ENCODE measurements at regions not wholly inside any gene's neighbourhood (a gene's known extent, or its start where the extent isn't known, plus 50 kb on each side); places are given as distances from the start of the nearest gene placed in this dataset.

DNA sequence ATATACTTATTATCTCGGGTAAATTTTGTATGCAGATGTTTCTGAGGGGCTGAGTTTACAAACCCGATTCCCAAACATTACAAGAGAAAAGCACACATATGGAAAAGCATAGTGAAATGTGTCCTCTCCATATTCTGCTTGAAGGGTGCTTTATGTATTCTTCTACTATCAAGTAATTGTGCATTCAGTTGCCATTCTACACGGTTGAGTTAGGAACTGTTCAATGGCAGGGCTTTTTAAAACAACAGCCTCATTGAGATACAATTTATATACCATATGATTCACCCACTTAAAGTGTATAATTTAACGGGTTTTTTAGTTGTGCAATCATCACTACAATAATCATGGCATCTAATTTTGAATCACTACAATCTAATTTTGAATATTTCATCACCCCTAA is 138.4 kb upstream of the DLGAP1 start:
- TF ChIP-seq EP300 (conservative IDR thresholded peaks at IDR 0.05; ENCODE audit: poor library complexity, severe bottlenecking) (no peak), POLR2AphosphoS5 (IDR thresholded peaks at IDR 0.05) (no peak), TAF1 (IDR thresholded peaks at IDR 0.05; ENCODE audit: low read depth) (no peak), SMC3 (conservative IDR thresholded peaks at IDR 0.05; ENCODE audit: poor library complexity) (no peak), MXI1 (conservative IDR thresholded peaks at IDR 0.05; ENCODE audit: poor library complexity, severe bottlenecking) (no peak), RAD21 (conservative IDR thresholded peaks at IDR 0.05) (no peak), EZH2 (IDR thresholded peaks at IDR 0.05; ENCODE audit: borderline replicate concordance, insufficient read depth, low read length, poor library complexity, severe bottlenecking) (no peak)
- TF ChIP-seq, protein P1, sequence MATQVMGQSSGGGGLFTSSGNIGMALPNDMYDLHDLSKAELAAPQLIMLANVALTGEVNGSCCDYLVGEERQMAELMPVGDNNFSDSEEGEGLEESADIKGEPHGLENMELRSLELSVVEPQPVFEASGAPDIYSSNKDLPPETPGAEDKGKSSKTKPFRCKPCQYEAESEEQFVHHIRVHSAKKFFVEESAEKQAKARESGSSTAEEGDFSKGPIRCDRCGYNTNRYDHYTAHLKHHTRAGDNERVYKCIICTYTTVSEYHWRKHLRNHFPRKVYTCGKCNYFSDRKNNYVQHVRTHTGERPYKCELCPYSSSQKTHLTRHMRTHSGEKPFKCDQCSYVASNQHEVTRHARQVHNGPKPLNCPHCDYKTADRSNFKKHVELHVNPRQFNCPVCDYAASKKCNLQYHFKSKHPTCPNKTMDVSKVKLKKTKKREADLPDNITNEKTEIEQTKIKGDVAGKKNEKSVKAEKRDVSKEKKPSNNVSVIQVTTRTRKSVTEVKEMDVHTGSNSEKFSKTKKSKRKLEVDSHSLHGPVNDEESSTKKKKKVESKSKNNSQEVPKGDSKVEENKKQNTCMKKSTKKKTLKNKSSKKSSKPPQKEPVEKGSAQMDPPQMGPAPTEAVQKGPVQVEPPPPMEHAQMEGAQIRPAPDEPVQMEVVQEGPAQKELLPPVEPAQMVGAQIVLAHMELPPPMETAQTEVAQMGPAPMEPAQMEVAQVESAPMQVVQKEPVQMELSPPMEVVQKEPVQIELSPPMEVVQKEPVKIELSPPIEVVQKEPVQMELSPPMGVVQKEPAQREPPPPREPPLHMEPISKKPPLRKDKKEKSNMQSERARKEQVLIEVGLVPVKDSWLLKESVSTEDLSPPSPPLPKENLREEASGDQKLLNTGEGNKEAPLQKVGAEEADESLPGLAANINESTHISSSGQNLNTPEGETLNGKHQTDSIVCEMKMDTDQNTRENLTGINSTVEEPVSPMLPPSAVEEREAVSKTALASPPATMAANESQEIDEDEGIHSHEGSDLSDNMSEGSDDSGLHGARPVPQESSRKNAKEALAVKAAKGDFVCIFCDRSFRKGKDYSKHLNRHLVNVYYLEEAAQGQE (IDR thresholded peaks at IDR 0.05; ENCODE audit: borderline replicate concordance) = no peak
- TF ChIP-seq, protein P2, sequence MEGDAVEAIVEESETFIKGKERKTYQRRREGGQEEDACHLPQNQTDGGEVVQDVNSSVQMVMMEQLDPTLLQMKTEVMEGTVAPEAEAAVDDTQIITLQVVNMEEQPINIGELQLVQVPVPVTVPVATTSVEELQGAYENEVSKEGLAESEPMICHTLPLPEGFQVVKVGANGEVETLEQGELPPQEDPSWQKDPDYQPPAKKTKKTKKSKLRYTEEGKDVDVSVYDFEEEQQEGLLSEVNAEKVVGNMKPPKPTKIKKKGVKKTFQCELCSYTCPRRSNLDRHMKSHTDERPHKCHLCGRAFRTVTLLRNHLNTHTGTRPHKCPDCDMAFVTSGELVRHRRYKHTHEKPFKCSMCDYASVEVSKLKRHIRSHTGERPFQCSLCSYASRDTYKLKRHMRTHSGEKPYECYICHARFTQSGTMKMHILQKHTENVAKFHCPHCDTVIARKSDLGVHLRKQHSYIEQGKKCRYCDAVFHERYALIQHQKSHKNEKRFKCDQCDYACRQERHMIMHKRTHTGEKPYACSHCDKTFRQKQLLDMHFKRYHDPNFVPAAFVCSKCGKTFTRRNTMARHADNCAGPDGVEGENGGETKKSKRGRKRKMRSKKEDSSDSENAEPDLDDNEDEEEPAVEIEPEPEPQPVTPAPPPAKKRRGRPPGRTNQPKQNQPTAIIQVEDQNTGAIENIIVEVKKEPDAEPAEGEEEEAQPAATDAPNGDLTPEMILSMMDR (IDR thresholded peaks at IDR 0.05; ENCODE audit: poor library complexity, severe bottlenecking) = no peak
- Histone ChIP-seq H3K27ac (ENCODE audit: low read length) (no peak overlapping the region), H3K27me3 (ENCODE audit: insufficient read depth, low read depth, low read length) (no peaks in the 10 kb centered on the region), H3K9me3 (ENCODE audit: low read length) (no peaks in the 10 kb centered on the region), H2AFZ (ENCODE audit: low read depth, low read length) (no peak overlapping the region), H3K9ac (ENCODE audit: low read length) (no peak overlapping the region), H3K4me2 (ENCODE audit: low read length) (no peak overlapping the region), H3F3A (ENCODE audit: insufficient read depth, low read length, poor library complexity, severe bottlenecking) (no peaks in the 10 kb centered on the region), H3K4me3 (ENCODE audit: low read length) (no peak overlapping the region), H3K9me2 (ENCODE audit: insufficient read depth, low read length) (no peaks in the 10 kb centered on the region), H3K36me3 (ENCODE audit: insufficient read depth, low read length) (no peaks in the 10 kb centered on the region), H3K79me2 (replicated peaks; ENCODE audit: insufficient read depth, low read length) (no peaks in the 10 kb centered on the region), H4K20me1 (ENCODE audit: insufficient read depth) (no peaks in the 10 kb centered on the region)

DNA sequence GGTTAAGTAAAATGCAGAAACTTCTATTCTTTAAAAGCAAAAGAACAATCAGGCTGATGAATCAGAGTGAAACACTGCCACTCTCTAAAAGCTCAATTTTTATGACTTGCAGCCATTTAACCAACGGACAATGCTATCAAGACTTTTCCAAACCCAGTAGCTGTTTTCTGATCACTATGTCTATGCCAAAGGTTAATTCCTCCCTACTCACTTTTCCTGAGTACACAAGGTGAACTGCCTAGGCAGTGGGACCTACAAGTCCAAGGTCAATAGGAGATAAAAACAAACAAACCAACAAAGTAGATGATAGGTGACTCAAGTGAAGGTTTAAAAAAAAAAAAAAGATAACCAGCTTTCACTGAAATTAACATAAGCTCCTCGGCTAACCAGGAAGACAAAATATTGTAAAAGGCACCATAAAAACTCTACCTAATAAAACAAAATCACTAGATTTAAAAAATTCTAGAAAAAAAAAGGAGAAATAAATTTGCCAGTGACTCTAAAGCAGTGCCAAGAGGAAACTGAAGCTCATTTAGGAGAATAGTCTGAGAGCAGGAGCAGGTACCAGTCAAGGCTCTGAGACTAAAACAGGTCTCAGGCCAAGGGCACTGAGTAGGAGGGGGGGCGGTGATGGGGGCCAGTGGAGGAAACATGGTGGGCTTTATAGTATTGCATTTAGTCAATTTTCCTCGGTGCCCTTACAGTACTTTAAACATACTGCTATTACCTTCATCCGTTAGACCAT is 134.1 kb upstream of the DLGAP1 start:
- Histone ChIP-seq H3K4me2 (ENCODE audit: low read length) (no peak overlapping the region), H3K9me2 (ENCODE audit: insufficient read depth, low read length) (no peaks in the 10 kb centered on the region), H3K9ac (ENCODE audit: low read length) (no peak overlapping the region), H3K4me3 (ENCODE audit: low read length) (no peak overlapping the region), H4K20me1 (ENCODE audit: insufficient read depth) (no peaks in the 10 kb centered on the region), H2AFZ (ENCODE audit: low read depth, low read length) (no peak overlapping the region), H3F3A (ENCODE audit: insufficient read depth, low read length, poor library complexity, severe bottlenecking) (no peaks in the 10 kb centered on the region), H3K9me3 (ENCODE audit: low read length) (no peaks in the 10 kb centered on the region), H3K36me3 (ENCODE audit: insufficient read depth, low read length) (no peaks in the 10 kb centered on the region), H3K27me3 (ENCODE audit: insufficient read depth, low read depth, low read length) (no peaks in the 10 kb centered on the region), H3K79me2 (replicated peaks; ENCODE audit: insufficient read depth, low read length) (no peaks in the 10 kb centered on the region), H3K27ac (ENCODE audit: low read length) (no peak overlapping the region)
- TF ChIP-seq TAF1 (IDR thresholded peaks at IDR 0.05; ENCODE audit: low read depth) = no peak
- no peak for TF ChIP-seq POLR2AphosphoS5 (IDR thresholded peaks at IDR 0.05)
- TF ChIP-seq, protein P2 (IDR thresholded peaks at IDR 0.05; ENCODE audit: poor library complexity, severe bottlenecking) = no peak
- TF ChIP-seq MXI1 (conservative IDR thresholded peaks at IDR 0.05; ENCODE audit: poor library complexity, severe bottlenecking) = no peak
- no peak for TF ChIP-seq SMC3 (conservative IDR thresholded peaks at IDR 0.05; ENCODE audit: poor library complexity)
- TF ChIP-seq, protein P1 (IDR thresholded peaks at IDR 0.05; ENCODE audit: borderline replicate concordance) = no peak
- no peak for TF ChIP-seq RAD21 (conservative IDR thresholded peaks at IDR 0.05)
- no peak for TF ChIP-seq EP300 (conservative IDR thresholded peaks at IDR 0.05; ENCODE audit: poor library complexity, severe bottlenecking)
- no peak for TF ChIP-seq EZH2 (IDR thresholded peaks at IDR 0.05; ENCODE audit: borderline replicate concordance, insufficient read depth, low read length, poor library complexity, severe bottlenecking)

Measured in neural cell (in vitro differentiated cells).